Neutrophil (primary cell): ENCODE measurements at regions not wholly inside any gene's neighbourhood (a gene's known extent, or its start where the extent isn't known, plus 50 kb on each side); places are given as distances from the start of the nearest gene placed in this dataset.

Experiments used
- H3K27ac ChIP-seq: fragments of 200-600 bp; sonication (generic); 2 replicates; pipeline ENCODE4 v1.5.1; 2016; ENCODE audit warnings: mild to moderate bottlenecking, moderate library complexity
- H3K27me3 ChIP-seq: fragments of 200-600 bp; sonication (generic); 2 replicates; pipeline ENCODE4 v1.6.0; 2016; ENCODE audit warnings: mild to moderate bottlenecking
- H3K36me3 ChIP-seq: fragments of 200-600 bp; sonication (generic); 2 replicates; pipeline ENCODE4 v1.5.1; 2017
- H3K4me1 ChIP-seq, 2 experiments: fragments of 200-600 bp in 1 of 2; sonication (generic) in 1 of 2; 1 replicate in 1 of 2; 2 replicates in 1 of 2; pipeline versions ENCODE4 v1.5.1 to v1.6.1; 2013 to 2016; ENCODE audit warnings: low read depth in 1 of 2, low read length in 1 of 2, mild to moderate bottlenecking in 1 of 2, moderate library complexity in 1 of 2; ENCODE audit not compliant: control insufficient read depth in 1 of 2, insufficient read depth in 1 of 2
- H3K4me3 ChIP-seq, 2 experiments: fragments of 200-600 bp in 1 of 2; sonication (generic) in 1 of 2; 1 replicate in 1 of 2; 2 replicates in 1 of 2; pipeline ENCODE4 v1.5.1; 2013 to 2016; ENCODE audit warnings: low read depth in 1 of 2, low read length in 1 of 2, mild to moderate bottlenecking in 1 of 2, moderate library complexity in 1 of 2
- H3K9me3 ChIP-seq: fragments of 200-600 bp; sonication (generic); 2 replicates; pipeline ENCODE4 v1.5.1; 2016
- CTCF ChIP-seq: fragments of 200-600 bp; sonication (generic); IDR thresholded peaks from 2 replicates; pipeline ENCODE4 v1.5.1; 2016; ENCODE audit warnings: antibody characterized with exemption

GRCh38 chr11:115699733-115700132, 195.5 kb upstream of the CADM1 start:
- Histone ChIP-seq H3K4me1 (no peaks in the 10 kb centered on the region), H3K36me3 (no peaks in the 10 kb centered on the region), H3K27ac (no peak overlapping the region), H3K9me3 (no peaks in the 10 kb centered on the region), H3K4me3 (no peak overlapping the region), H3K27me3 (no peaks in the 10 kb centered on the region)
- TF ChIP-seq CTCF = no peak

- no peak for TF ChIP-seq CTCF
- H3K27ac ChIP-seq = no peak overlapping the region
- H3K4me3 ChIP-seq = no peak overlapping the region
- no peaks in the 10 kb centered on the region for H3K27me3 ChIP-seq
- H3K9me3 ChIP-seq = no peaks in the 10 kb centered on the region
- no peaks in the 10 kb centered on the region for H3K4me1 ChIP-seq
- H3K36me3 ChIP-seq = no peaks in the 10 kb centered on the region
Measured at GRCh38 chr11:115699326-115699725, 195.1 kb upstream of the CADM1 start.

- H3K4me1 ChIP-seq = no peaks in the 10 kb centered on the region
- H3K4me3 ChIP-seq = no peak overlapping the region
- H3K27me3 ChIP-seq = no peaks in the 10 kb centered on the region
- no peaks in the 10 kb centered on the region for H3K36me3 ChIP-seq
- H3K27ac ChIP-seq = no peak overlapping the region
- no peaks in the 10 kb centered on the region for H3K9me3 ChIP-seq
- TF ChIP-seq CTCF = no peak
Measured at GRCh38 chr11:115698243-115698642, 194.0 kb upstream of the CADM1 start.

- Histone ChIP-seq H3K36me3 (no peaks in the 10 kb centered on the region), H3K4me1 (no peaks in the 10 kb centered on the region), H3K4me3 (no peak overlapping the region), H3K9me3 (no peaks in the 10 kb centered on the region), H3K27ac (no peak overlapping the region), H3K27me3 (no peaks in the 10 kb centered on the region)
- no peak for TF ChIP-seq CTCF
Measured at GRCh38 chr11:115696563-115696962, 192.3 kb upstream of the CADM1 start.

- no peak for TF ChIP-seq CTCF
Measured at GRCh38 chr11:115695677-115696364, 191.6 kb upstream of the CADM1 start.

More at GRCh38 chr11:115695677-115696364, 191.6 kb upstream of the CADM1 start:
- H3K36me3 ChIP-seq = no peaks in the 10 kb centered on the region
- no peaks in the 10 kb centered on the region for H3K4me1 ChIP-seq
- no peak overlapping the region for H3K27ac ChIP-seq
- no peaks in the 10 kb centered on the region for H3K27me3 ChIP-seq
- H3K4me3 ChIP-seq = no peak overlapping the region
- no peaks in the 10 kb centered on the region for H3K9me3 ChIP-seq
